Large intestine (tissue), 3 donors: ENCODE measurements at regions not wholly inside any gene's neighbourhood (a gene's known extent, or its start where the extent isn't known, plus 50 kb on each side); places are given as distances from the start of the nearest gene placed in this dataset.

ENCODE experiments used
- DNase-seq, 2 donors: peaks; one replicate each; pipeline versions ENCODE4 v3.0.0 to v3.0.0-alpha.2; 2013
- H3K27ac ChIP-seq: one replicate; pipeline ENCODE4 v1.5.1; 2013; ENCODE audit warnings: low read length
- H3K27me3 ChIP-seq: 2 replicates; pipeline ENCODE4 v1.6.1; 2013; ENCODE audit warnings: low read length; ENCODE audit not compliant: control insufficient read depth, insufficient read depth
- H3K36me3 ChIP-seq: 2 replicates; pipeline ENCODE4 v1.6.1; 2013; ENCODE audit warnings: low read length; ENCODE audit not compliant: control insufficient read depth, insufficient read depth
- H3K4me1 ChIP-seq: one replicate; pipeline ENCODE4 v1.6.1; 2013; ENCODE audit warnings: low read length; ENCODE audit not compliant: control insufficient read depth, insufficient read depth
- H3K4me3 ChIP-seq: one replicate; pipeline ENCODE4 v1.5.1; 2013; ENCODE audit warnings: low read length
- H3K9me3 ChIP-seq: one replicate; pipeline ENCODE4 v1.6.1; 2013; ENCODE audit warnings: mild to moderate bottlenecking, low read depth, low read length, moderate library complexity; ENCODE audit not compliant: control insufficient read depth
- WGBS: methylation state at CpG from one replicate; pipeline ENCODE4 v1.1.5; 2013; ENCODE audit warnings: low lambda C conversion rate; ENCODE audit not compliant: insufficient coverage; 5-methylcytosine and 5-hydroxymethylcytosine counted together

DNA sequence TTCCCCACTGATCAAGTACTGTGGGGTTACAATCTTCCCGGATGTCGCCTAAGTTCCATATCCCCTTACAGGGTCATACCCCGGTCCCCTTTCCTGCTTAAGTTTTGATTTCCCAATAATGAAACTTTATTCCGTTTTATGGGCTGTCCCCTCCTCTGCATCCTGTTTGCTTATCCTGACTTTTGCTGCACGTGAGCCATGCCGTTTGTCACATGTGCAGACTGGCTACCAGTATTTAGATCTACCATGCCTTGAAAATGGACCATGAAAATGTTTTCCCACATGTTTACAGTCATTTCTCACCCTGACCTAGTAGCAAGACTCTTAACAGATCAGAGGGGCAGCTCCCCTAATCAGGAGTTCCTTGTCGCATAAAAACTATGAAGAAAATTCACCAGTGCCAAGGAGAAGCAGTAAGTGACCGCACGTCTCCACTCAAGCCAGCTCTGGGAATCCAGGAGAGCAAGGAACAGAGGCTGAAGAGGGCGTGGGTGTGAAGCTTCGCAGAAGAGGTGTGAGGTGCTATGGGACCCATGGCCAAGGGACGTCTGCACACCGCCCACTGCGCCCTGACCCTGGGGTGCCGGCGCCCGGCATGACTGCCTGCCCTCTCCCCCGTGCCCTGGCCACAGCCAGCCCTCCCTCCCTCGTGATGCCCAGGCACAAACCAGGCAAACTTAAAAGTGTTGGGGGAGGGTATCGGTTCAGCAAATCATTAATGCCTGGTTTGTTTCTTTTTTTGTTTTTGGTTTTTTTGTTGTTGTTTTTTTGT is 440.8 kb upstream of the SALL3 start:
- H3K4me1 ChIP-seq: no peaks in the 10 kb centered on the region
- no peaks in the 10 kb centered on the region for H3K36me3 ChIP-seq
- 100% methylated on average over 4 of the region's 20 CpGs for WGBS

DNA sequence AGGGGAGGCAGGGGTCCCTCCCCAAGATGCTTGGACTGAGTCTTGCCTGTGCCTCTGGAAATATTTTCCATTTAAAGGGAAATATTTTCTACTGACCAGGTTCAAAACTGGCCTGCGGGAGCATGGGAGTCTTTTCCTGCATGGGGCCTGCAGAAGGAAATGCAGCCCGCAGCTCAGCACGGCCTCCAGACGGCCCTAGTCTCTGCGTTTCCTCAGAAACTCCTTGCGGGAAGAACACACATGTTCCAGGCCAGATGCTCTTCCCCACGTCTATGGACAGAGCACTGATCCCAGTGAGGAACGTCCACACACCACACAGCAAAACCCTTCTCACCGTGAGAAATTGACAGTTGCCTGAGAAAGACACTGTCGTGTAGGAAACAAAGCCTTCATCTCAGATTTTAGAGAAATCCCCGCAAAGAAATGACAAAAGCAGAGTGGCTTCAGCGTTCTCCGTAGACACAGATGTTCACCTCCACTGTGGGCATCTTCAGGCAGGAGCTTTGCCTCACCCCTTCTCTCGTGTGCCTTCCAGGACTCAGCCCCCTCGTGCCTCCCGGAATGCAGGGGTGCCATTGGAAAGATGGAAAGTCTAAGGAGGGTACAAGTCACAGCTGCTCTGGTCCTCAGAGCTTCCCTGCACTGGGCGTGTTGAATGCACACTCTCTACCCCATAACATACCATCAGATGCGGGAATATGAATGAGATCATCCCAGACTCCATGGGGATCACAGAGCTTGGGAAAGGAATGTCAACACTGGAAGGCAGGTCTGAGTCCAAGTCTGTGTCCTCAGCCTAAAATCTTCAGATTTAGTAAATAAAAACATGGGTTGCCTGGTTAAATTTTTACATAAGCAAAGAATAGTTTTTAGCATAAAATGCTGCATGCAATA is 438.7 kb upstream of the SALL3 start:
- Histone ChIP-seq H3K36me3 (no peaks in the 10 kb centered on the region), H3K4me1 (no peaks in the 10 kb centered on the region), H3K9me3 (peaks cover 4% of the 10 kb centered on the region), H3K27me3 (no peaks in the 10 kb centered on the region), H3K27ac (no peak overlapping the region), H3K4me3 (no peak overlapping the region)
- DNase-seq: no peak
- no CpG with 5 or more reads among the region's 18 CpGs for WGBS

More for the DNA sequence above, 440.8 kb upstream of the SALL3 start:
- DNase-seq: no peak
- Histone ChIP-seq H3K27me3 (no peaks in the 10 kb centered on the region), H3K4me3 (no peak overlapping the region), H3K27ac (no peak overlapping the region), H3K9me3 (peaks cover 4% of the 10 kb centered on the region)

DNA sequence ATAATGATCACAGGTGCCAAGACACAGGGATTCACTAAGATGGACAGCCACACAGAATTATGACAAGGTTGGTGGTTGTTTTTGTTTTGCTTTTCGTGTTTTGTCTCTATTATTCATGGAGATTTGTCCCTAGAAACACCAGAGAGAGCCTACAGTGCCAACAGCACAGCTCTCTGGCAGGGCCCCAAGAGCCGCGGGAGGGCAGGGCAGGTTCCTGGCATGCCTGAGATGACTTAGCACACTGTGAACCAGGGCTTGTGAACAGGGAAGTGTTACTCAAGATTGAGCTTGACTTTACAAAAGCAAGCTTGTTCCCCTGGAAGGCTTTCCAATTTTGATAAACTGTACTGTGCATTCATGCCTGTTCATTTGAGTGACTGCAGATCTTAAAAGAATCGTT is 437.4 kb upstream of the SALL3 start:
- Histone ChIP-seq H3K4me3 (no peak overlapping the region), H3K4me1 (no peaks in the 10 kb centered on the region), H3K36me3 (no peaks in the 10 kb centered on the region), H3K27me3 (no peaks in the 10 kb centered on the region), H3K9me3 (peaks cover 4% of the 10 kb centered on the region), H3K27ac (no peak overlapping the region)
- DNase-seq: no peak
- 40% methylated on average over 1 of the region's 4 CpGs for WGBS

DNA sequence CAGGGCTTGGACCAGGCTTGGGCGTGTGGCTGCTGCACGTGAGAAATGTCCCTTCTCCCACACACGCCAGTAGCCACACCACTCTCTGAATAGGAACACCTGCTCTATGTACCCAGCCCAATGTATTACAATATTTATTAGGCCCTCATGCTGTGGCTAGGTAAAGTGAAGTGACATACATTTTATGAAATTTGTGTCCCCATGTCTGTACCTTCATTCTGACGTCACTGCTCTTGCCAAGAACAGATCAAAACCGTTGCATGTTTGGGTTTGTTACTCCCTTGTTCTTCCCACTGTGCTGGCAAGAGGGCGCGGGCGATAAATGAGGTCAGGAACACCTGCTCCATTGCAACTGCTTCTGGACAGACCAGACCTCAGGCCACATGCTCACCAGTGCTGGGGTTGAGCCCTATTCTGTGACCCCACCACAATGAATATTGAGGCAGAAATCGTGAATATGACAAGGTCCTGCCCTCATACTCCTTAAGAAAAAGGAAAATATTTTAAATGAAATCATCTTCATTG is 436.4 kb upstream of the SALL3 start:
- H3K4me1 ChIP-seq: no peaks in the 10 kb centered on the region
- H3K4me3 ChIP-seq: no peak overlapping the region
- WGBS: no CpG with 5 or more reads among the region's 9 CpGs
- H3K27ac ChIP-seq: no peak overlapping the region
- no peaks in the 10 kb centered on the region for H3K36me3 ChIP-seq
- no peak for DNase-seq
- H3K27me3 ChIP-seq: no peaks in the 10 kb centered on the region
- H3K9me3 ChIP-seq: peaks cover 11% of the 10 kb centered on the region

DNA sequence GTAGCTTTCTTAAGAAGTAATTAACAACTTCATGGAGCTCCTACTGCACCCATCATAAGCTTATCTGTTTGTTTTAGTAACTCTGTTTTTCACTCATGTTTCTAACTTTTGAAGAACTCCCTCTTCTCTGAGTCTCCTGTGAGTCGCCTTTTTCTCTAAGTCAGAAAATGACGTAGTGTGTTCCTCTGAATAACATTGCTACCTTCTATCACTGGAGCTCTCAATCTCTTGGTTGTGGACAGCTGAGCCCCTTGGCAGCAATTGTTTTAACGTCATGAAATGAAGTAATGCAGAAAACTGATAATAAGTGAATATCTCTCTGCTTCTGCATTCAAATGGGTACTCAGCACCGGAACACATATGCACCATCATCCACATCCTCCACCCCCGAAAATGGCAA is 433.3 kb upstream of the SALL3 start:
- Histone ChIP-seq H3K36me3 (no peaks in the 10 kb centered on the region), H3K9me3 (peaks cover 25% of the 10 kb centered on the region), H3K27me3 (no peaks in the 10 kb centered on the region), H3K4me3 (no peak overlapping the region), H3K4me1 (no peaks in the 10 kb centered on the region), H3K27ac (no peak overlapping the region)
- no peak for DNase-seq
- 100% methylated on average over 1 of the region's 5 CpGs for WGBS

DNA sequence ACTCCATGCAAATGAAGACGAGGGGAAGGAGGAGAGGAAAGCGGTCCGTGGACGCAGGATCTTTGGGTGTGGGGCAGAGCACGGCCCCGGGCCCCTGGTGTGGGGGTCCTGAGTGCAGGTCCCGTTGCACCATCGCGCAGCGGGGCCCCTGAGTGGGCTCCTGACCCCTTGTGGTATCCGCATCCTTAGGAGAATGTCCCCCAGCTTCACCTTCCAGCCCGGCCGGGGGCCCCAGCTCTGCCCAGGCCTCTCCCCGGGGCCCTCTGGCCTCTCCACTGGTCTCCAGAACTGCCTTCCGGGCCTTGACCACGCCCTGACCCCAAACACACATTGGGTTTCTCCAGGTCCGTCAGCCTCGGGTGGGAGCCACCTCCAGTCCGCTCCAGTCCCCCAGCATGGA is 431.8 kb upstream of the SALL3 start:
- H3K9me3 ChIP-seq: peaks cover 25% of the 10 kb centered on the region
- no CpG with 5 or more reads among the region's 19 CpGs for WGBS
- no peak overlapping the region for H3K27ac ChIP-seq
- H3K27me3 ChIP-seq: no peaks in the 10 kb centered on the region
- no peaks in the 10 kb centered on the region for H3K4me1 ChIP-seq
- H3K4me3 ChIP-seq: no peak overlapping the region
- DNase-seq: no peak
- no peaks in the 10 kb centered on the region for H3K36me3 ChIP-seq

DNA sequence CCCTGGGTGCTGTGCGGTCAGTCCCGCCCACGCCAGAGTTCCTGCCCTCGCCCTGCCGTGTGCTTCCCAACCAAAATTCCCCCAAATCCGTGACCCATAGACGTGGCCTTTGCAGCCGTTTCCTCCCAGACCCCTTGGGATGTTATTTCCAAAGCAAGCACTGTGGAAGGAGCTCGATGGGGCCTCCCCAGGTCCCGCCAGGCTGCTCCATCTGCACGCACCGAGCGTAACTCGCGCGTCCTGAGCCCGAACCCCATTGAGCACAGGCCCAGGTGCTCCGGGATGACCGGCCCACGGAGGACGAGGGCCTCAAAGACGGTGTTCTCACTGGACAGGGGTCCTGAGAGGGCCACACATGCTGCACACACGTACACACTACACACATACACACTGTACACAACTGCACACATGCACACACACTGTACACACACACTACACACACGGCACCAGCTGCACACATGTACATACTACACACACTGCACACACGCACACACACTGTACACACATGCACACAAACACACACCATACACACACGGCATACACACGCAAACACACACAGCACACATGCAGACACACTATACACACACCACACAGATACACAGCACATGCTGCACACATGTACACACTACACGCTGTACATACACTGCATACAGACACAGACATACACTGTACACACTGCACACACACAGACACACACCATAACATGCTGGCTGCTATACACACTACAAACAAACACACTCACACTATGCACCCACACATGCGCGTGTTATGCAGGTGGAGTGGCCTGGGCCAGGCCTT is 431.2 kb upstream of the SALL3 start:
- H3K4me1 ChIP-seq: no peaks in the 10 kb centered on the region
- H3K4me3 ChIP-seq: no peak overlapping the region
- H3K9me3 ChIP-seq: peaks cover 25% of the 10 kb centered on the region
- no peak for DNase-seq
- H3K36me3 ChIP-seq: no peaks in the 10 kb centered on the region
- H3K27ac ChIP-seq: no peak overlapping the region
- WGBS: 100% methylated on average over 3 of the region's 30 CpGs
- H3K27me3 ChIP-seq: no peaks in the 10 kb centered on the region

DNA sequence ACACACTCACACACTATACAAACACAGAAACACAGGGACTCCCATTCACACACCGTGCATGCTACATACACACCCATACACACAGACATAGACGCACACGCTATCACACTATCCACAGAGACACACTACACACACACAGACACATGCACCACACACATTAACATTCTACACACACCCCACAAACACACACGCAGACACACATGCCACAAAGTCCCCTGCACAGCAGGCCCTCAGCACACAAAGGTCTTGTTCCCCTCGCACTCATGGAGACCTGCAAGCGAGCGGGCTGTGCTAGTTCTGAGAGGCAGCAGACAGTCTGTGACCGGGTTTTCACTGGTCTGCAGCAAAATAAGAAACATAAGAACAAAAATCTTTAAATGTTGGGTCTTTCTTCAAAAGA is 429.6 kb upstream of the SALL3 start:
- WGBS: no CpG with 5 or more reads among the region's 8 CpGs
- no peak for DNase-seq
- peaks cover 25% of the 10 kb centered on the region for H3K9me3 ChIP-seq
- H3K4me1 ChIP-seq: no peaks in the 10 kb centered on the region
- H3K4me3 ChIP-seq: no peak overlapping the region
- H3K36me3 ChIP-seq: no peaks in the 10 kb centered on the region
- no peak overlapping the region for H3K27ac ChIP-seq
- no peaks in the 10 kb centered on the region for H3K27me3 ChIP-seq

DNA sequence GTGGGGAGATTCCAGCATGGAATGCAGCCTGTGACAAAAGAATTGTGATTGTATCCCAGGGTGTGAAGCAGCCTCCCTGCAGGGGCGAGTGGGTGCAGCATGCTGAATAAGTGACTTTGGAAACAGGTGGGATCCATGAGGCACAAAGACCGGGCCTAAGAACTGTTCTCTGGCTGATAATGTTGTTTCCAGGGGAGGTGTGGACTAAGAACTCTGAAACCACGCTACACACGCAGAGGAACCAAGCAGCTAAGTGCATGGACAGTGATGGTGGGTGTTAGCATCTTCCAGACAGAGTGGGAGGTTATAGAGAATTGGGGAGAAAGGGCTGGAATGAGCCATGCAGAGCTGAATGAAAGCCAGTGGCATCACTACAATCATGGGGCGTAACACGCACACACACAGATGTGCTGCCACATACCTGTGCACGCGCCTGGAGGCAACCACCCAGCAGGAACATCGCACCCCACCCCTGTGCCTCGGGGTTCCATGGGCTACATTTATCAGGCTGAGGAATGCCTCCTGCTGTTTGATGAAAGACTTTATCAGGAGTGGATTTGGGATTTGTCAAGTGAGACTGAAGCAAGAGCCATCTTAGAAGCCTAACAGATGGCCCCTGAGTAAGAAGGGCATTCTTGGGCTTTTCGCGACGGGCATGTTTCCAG is 424.5 kb upstream of the SALL3 start:
- no peaks in the 10 kb centered on the region for H3K4me1 ChIP-seq
- 83% methylated on average over 7 of the region's 13 CpGs for WGBS

More for the DNA sequence above, 424.5 kb upstream of the SALL3 start:
- Histone ChIP-seq H3K27ac (no peak overlapping the region), H3K9me3 (peaks cover 12% of the 10 kb centered on the region), H3K27me3 (no peaks in the 10 kb centered on the region), H3K36me3 (no peaks in the 10 kb centered on the region), H3K4me3 (no peak overlapping the region)
- no peak for DNase-seq
